ENCODE measurements at regions not wholly inside any gene's neighbourhood (a gene's known extent, or its start where the extent isn't known, plus 50 kb on each side); places are given as distances from the start of the nearest gene placed in this dataset.

DNA sequence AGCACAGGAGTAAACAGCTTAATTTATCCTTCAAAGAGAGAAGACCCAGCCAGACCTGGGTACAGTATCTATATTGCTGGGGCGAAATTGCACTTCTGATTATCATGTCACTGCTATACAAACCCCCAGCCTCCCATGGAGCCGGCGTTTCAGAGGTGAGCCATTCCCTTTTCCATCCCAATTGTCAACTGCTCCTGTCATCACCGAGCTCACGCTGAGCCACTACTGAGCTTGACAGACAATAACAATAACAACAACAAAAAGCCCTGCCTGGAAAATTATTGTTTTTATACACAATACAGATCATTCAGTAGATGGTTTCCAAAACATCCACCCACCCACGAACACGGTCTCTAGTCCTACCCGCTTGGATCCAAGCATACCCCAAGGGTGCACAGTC is 129.0 kb upstream of the JARID2 start:
- TF ChIP-seq, protein P1, sequence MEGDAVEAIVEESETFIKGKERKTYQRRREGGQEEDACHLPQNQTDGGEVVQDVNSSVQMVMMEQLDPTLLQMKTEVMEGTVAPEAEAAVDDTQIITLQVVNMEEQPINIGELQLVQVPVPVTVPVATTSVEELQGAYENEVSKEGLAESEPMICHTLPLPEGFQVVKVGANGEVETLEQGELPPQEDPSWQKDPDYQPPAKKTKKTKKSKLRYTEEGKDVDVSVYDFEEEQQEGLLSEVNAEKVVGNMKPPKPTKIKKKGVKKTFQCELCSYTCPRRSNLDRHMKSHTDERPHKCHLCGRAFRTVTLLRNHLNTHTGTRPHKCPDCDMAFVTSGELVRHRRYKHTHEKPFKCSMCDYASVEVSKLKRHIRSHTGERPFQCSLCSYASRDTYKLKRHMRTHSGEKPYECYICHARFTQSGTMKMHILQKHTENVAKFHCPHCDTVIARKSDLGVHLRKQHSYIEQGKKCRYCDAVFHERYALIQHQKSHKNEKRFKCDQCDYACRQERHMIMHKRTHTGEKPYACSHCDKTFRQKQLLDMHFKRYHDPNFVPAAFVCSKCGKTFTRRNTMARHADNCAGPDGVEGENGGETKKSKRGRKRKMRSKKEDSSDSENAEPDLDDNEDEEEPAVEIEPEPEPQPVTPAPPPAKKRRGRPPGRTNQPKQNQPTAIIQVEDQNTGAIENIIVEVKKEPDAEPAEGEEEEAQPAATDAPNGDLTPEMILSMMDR (IDR thresholded peaks at IDR 0.05; ENCODE audit: low read length), result no peak
- TF ChIP-seq EZH2 (optimal IDR thresholded peaks at IDR 0.05; ENCODE audit: low read depth, low read length) (no peak), EZH2phosphoT487 (IDR thresholded peaks at IDR 0.05; ENCODE audit: low read length) (no peak)

Data from MM.1S (cell line).